ENCODE measurements at regions not wholly inside any gene's neighbourhood (a gene's known extent, or its start where the extent isn't known, plus 50 kb on each side); places are given as distances from the start of the nearest gene placed in this dataset.

DNA sequence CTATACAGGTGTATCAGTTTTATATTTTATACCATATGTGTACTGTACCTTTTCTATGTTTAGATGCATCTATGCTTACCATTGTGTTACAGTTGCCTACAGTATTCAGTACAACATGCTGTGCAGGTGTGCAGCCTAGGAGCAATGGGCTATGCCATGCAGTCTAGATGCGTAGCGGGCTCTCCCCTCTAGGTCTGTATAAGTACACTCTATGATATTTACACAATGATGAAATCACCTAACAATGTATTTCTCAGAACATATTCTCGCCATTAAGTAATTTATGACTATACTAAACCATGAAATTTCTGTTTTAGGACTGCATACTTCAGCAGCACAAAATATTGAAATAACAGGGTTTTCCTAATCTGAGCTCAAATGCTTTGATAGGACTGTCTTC, 179.6 kb downstream of the RFC3 start:
- no peak for DNase-seq (ENCODE audit: low read depth in 2 of 2)
- TF ChIP-seq, protein P1, sequence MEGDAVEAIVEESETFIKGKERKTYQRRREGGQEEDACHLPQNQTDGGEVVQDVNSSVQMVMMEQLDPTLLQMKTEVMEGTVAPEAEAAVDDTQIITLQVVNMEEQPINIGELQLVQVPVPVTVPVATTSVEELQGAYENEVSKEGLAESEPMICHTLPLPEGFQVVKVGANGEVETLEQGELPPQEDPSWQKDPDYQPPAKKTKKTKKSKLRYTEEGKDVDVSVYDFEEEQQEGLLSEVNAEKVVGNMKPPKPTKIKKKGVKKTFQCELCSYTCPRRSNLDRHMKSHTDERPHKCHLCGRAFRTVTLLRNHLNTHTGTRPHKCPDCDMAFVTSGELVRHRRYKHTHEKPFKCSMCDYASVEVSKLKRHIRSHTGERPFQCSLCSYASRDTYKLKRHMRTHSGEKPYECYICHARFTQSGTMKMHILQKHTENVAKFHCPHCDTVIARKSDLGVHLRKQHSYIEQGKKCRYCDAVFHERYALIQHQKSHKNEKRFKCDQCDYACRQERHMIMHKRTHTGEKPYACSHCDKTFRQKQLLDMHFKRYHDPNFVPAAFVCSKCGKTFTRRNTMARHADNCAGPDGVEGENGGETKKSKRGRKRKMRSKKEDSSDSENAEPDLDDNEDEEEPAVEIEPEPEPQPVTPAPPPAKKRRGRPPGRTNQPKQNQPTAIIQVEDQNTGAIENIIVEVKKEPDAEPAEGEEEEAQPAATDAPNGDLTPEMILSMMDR (IDR thresholded peaks at IDR 0.05; ENCODE audit: low read depth, low read length): no peak
- H3K4me3 ChIP-seq (replicated peaks in 1 of 2; ENCODE audit: low read depth in 2 of 2, low read length in 2 of 2): no peak overlapping the region

DNA sequence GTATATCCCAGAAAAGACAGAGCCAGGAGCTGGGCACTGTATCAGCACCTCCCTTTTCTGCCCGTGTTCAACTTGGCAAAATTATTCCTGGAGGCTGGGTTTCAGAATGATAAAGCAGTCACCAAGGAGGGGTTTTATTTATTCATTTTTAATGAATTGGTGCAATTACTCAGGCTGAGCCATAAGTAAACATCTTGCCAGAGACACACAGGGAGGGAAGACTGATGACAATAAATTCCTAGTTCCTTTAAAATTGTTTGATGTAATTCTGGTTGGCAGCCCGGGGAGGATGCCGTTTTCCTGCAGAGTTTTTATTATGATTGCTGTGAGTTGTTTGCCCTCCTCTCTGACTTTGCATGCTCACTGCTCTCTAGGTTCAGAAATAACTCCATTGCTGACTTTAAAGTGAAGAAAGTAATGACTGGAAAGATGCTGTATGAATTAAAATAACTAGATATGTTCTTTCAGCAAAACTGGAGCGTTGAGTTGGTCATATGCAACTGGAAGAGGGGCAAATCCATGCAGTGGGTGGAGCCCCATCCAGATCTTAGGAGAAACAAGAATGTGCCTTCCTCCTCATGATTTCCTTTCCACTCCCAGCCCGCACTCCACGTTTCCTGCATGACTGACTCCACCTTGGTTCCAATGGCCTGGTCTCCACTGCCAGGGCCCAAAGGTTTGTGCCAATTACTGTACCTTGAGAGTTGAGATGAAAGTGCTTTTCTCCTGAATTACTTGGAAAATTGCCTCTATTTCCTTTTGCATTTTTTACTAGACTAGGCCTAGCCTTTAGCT, 182.1 kb downstream of the RFC3 start:
- DNase-seq (ENCODE audit: low read depth in 2 of 2): no peak
- TF ChIP-seq, protein P1 (IDR thresholded peaks at IDR 0.05; ENCODE audit: low read depth, low read length): no peak
- H3K4me3 ChIP-seq (replicated peaks in 1 of 2; ENCODE audit: low read depth in 2 of 2, low read length in 2 of 2): no peak overlapping the region

DNA sequence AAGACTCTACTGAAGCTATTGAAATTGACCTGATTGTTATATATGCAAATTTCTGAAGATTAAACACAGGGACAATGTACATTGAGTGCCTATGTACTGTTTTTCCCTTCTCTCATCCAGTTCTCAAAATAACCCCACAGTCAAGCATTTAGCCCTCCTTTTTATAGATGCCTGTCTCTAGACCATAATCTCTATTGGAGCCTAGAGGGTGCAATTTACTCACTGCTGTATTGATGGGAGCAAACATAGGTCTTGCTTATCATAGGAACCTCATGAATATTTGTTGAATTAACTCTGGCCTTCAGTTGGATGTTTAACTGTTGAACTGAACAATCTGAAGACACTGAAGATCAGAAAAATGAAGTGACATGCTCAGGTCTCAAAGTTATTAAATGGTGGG, 183.0 kb downstream of the RFC3 start:
- TF ChIP-seq, protein P1 (IDR thresholded peaks at IDR 0.05; ENCODE audit: low read depth, low read length): no peak
- H3K4me3 ChIP-seq (replicated peaks in 1 of 2; ENCODE audit: low read depth in 2 of 2, low read length in 2 of 2): no peak overlapping the region
- DNase-seq (ENCODE audit: low read depth in 2 of 2): no peak

DNA sequence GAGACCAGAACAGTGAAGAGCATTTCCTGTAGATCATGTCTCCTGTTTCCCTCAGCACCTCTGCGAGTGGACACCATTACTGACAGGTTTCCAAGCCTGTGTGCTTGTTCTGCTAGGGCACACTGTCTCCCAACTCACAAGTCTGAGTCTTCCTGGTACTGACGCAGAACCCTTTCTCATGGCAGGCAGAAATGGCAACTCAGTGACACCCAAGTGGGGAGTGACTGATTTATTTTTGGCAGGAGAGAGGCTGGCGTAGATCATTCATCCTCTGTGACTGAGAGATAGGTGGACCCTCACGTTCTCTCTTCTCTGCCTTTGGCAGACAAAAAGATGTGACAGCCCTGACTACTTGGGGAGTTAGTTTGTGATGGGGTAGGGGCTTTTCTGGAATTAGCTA, 183.4 kb downstream of the RFC3 start:
- DNase-seq (ENCODE audit: low read depth in 2 of 2): no peak
- TF ChIP-seq, protein P1 (IDR thresholded peaks at IDR 0.05; ENCODE audit: low read depth, low read length): no peak
- H3K4me3 ChIP-seq (replicated peaks in 1 of 2; ENCODE audit: low read depth in 2 of 2, low read length in 2 of 2): no peak overlapping the region

DNA sequence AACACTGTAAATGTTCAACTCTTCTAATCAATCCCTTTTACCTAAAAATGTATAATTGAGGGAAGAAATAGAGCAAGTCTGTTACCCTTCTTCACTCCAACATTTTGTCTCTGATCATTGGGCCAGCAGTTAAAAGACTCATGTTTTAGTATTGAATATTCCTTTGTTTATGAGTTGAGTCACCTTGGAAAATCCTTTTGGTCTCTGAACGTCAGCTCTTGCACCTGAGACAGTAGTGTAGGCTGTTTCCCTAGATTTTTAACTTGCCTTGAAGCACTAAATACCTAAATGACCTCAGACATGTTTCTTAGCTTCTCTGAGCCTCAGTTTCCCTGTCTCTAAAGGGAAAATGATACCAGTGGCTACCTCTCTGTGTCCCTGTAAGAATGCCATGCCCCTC, 184.2 kb downstream of the RFC3 start:
- DNase-seq (ENCODE audit: low read depth in 2 of 2): no peak
- no peak overlapping the region for H3K4me3 ChIP-seq (replicated peaks in 1 of 2; ENCODE audit: low read depth in 2 of 2, low read length in 2 of 2)
- TF ChIP-seq, protein P1 (IDR thresholded peaks at IDR 0.05; ENCODE audit: low read depth, low read length): no peak

DNA sequence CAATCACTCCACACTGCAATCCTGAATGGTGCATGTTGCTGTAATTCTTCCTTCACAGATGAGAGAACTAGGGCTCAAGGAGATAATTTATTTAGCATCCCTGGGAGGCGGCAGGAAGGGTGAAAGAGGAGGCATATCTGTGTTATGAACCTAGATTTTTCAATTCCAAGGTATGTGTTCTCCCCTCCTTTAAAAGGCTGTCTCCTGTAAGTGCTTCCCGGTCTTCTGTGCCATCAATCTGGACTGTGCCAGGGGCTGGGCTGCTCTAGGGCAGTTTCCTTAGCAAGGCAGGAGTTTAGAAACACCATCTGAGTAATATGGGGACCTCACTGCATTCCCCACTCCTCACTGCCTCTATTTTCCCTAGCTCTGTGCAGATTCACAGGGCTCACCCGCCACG, 185.0 kb downstream of the RFC3 start:
- H3K4me3 ChIP-seq (replicated peaks in 1 of 2; ENCODE audit: low read depth in 2 of 2, low read length in 2 of 2): no peak overlapping the region
- DNase-seq (ENCODE audit: low read depth in 2 of 2): no peak
- TF ChIP-seq, protein P1 (IDR thresholded peaks at IDR 0.05; ENCODE audit: low read depth, low read length): no peak

DNA sequence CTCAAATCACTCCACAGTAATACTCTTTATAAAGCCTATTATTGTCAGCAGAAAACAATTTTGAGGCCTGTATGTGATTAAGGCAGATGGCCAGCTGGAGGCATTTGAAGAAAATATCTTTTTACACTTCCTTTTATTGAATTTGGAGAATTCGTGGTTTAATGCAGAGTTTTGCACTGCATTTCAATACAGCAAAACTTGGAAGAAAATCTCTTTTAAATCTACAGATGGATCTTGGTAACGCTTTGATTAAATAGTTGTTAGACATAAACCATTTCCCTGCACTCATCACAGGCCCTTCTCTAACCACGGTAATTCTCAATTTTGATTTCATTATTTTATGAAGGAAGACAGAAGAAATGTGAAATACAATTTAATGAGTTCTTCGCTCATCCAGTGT, 185.7 kb downstream of the RFC3 start:
- DNase-seq (ENCODE audit: low read depth in 2 of 2): no peak
- TF ChIP-seq, protein P1 (IDR thresholded peaks at IDR 0.05; ENCODE audit: low read depth, low read length): no peak

More for the DNA sequence above, 185.7 kb downstream of the RFC3 start:
- no peak overlapping the region for H3K4me3 ChIP-seq (replicated peaks in 1 of 2; ENCODE audit: low read depth in 2 of 2, low read length in 2 of 2)

Data from cardiac fibroblast (primary cell).